ENCODE measurements at regions not wholly inside any gene's neighbourhood (a gene's known extent, or its start where the extent isn't known, plus 50 kb on each side); places are given as distances from the start of the nearest gene placed in this dataset.

GRCh38 chr20:10998476-10998875, 324.7 kb upstream of the JAG1 start (continued):
- no peak for TF ChIP-seq CTCF (conservative IDR thresholded peaks at IDR 0.05; ENCODE audit: low read depth in 2 of 2)
- TF ChIP-seq, protein P1, sequence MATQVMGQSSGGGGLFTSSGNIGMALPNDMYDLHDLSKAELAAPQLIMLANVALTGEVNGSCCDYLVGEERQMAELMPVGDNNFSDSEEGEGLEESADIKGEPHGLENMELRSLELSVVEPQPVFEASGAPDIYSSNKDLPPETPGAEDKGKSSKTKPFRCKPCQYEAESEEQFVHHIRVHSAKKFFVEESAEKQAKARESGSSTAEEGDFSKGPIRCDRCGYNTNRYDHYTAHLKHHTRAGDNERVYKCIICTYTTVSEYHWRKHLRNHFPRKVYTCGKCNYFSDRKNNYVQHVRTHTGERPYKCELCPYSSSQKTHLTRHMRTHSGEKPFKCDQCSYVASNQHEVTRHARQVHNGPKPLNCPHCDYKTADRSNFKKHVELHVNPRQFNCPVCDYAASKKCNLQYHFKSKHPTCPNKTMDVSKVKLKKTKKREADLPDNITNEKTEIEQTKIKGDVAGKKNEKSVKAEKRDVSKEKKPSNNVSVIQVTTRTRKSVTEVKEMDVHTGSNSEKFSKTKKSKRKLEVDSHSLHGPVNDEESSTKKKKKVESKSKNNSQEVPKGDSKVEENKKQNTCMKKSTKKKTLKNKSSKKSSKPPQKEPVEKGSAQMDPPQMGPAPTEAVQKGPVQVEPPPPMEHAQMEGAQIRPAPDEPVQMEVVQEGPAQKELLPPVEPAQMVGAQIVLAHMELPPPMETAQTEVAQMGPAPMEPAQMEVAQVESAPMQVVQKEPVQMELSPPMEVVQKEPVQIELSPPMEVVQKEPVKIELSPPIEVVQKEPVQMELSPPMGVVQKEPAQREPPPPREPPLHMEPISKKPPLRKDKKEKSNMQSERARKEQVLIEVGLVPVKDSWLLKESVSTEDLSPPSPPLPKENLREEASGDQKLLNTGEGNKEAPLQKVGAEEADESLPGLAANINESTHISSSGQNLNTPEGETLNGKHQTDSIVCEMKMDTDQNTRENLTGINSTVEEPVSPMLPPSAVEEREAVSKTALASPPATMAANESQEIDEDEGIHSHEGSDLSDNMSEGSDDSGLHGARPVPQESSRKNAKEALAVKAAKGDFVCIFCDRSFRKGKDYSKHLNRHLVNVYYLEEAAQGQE (IDR thresholded peaks at IDR 0.05; ENCODE audit: unreplicated experiment) = no peak
- TF ChIP-seq CREB1 (CRISPR knock-in tag; IDR thresholded peaks at IDR 0.05; ENCODE audit: low read depth) = no peak
- no peak for TF ChIP-seq EZH2 (IDR thresholded peaks at IDR 0.05; ENCODE audit: low read depth, unreplicated experiment)

GRCh38 chr20:11000416-11000815, 326.6 kb upstream of the JAG1 start:
- H3K4me1 Mint-ChIP-seq = no peaks in the 10 kb centered on the region
- Histone ChIP-seq H3K36me3 (ENCODE audit: insufficient read depth) (no peaks in the 10 kb centered on the region), H3K4me2 (no peak overlapping the region), H3K79me2 (replicated peaks; ENCODE audit: insufficient read depth) (no peaks in the 10 kb centered on the region), H2AFZ (no peak overlapping the region), H4K20me1 (replicated peaks; ENCODE audit: insufficient read depth) (no peaks in the 10 kb centered on the region), H3K27me3 (ENCODE audit: insufficient read depth) (no peaks in the 10 kb centered on the region), H3K4me3 (no peak overlapping the region), H3K9me2 (ENCODE audit: insufficient read depth) (peaks cover 2% of the 10 kb centered on the region; the same call in 1 of the 2 replicates), H3K27ac (ENCODE audit: low read depth) (no peak overlapping the region), H3K4me1 (ENCODE audit: insufficient read depth) (no peaks in the 10 kb centered on the region), H3F3A (replicated peaks; ENCODE audit: low read depth) (no peaks in the 10 kb centered on the region)
- H3K27ac Mint-ChIP-seq = no peak overlapping the region
- no peak overlapping the region for H3K4me3 Mint-ChIP-seq
- H3K9me3 Mint-ChIP-seq = no peaks in the 10 kb centered on the region
- no peaks in the 10 kb centered on the region for H3K36me3 Mint-ChIP-seq (ENCODE audit: low read depth)
- no peak for ATAC-seq
- no peaks in the 10 kb centered on the region for H3K27me3 Mint-ChIP-seq (ENCODE audit: insufficient read depth, low read depth, poor library complexity)
- DNase-seq (ENCODE audit: low spot score) = no peak
- TF ChIP-seq CREB1 (CRISPR knock-in tag; IDR thresholded peaks at IDR 0.05; ENCODE audit: low read depth) (no peak), EZH2phosphoT487 (IDR thresholded peaks at IDR 0.05; ENCODE audit: unreplicated experiment) (no peak), ZNF331 (CRISPR knock-in tag; IDR thresholded peaks at IDR 0.05; ENCODE audit: low read depth) (no peak), ZNF114 (CRISPR knock-in tag; IDR thresholded peaks at IDR 0.05) (no peak), JUNB (IDR thresholded peaks at IDR 0.05; ENCODE audit: unreplicated experiment) (no peak), STAT1 (IDR thresholded peaks at IDR 0.05; ENCODE audit: unreplicated experiment) (no peak)
- TF ChIP-seq, protein P2, sequence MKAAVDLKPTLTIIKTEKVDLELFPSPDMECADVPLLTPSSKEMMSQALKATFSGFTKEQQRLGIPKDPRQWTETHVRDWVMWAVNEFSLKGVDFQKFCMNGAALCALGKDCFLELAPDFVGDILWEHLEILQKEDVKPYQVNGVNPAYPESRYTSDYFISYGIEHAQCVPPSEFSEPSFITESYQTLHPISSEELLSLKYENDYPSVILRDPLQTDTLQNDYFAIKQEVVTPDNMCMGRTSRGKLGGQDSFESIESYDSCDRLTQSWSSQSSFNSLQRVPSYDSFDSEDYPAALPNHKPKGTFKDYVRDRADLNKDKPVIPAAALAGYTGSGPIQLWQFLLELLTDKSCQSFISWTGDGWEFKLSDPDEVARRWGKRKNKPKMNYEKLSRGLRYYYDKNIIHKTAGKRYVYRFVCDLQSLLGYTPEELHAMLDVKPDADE (IDR thresholded peaks at IDR 0.05) = no peak
- TF ChIP-seq, protein P1 (IDR thresholded peaks at IDR 0.05; ENCODE audit: unreplicated experiment) = no peak

Measured in GM23338 (cell line).